GM23248 (cell line): ENCODE measurements at regions not wholly inside any gene's neighbourhood (a gene's known extent, or its start where the extent isn't known, plus 50 kb on each side); places are given as distances from the start of the nearest gene placed in this dataset.

Experiments used
- EZH2 ChIP-seq: fragments of 200-600 bp; sonication (generic); IDR thresholded peaks from 2 replicates; pipeline ENCODE4 v1.6.1; 2018; ENCODE audit warnings: antibody characterized with exemption, mild to moderate bottlenecking; ENCODE audit not compliant: insufficient read depth, poor library complexity, severe bottlenecking
- EZH2phosphoT487 ChIP-seq: fragments of 200-600 bp; sonication (generic); IDR thresholded peaks from 2 replicates; pipeline ENCODE4 v1.6.1; 2018; ENCODE audit warnings: antibody characterized with exemption, moderate library complexity, mild to moderate bottlenecking, low read depth; ENCODE audit not compliant: insufficient read depth

DNA sequence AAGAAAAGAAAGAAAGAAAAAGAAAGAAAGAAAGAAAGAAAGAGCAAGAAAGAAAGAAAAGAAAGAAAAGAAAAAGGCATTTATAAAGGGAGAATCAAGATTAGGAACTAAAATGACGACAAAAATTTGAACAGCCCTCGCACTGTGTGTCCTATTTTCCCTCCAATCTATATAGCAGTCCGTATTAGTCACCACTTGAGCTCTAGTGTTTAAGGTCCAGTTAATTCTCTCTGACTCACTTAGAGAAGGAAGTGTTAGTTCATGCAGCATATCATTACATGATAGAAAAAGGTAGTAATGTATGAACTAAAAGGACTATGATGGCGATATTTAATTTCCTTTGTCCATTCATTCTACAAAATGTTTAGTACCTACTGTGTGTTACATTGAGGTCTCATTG, 122.7 kb downstream of the CBLL2 start:
- TF ChIP-seq EZH2 (no peak), EZH2phosphoT487 (no peak)
